ENCODE measurements at regions not wholly inside any gene's neighbourhood (a gene's known extent, or its start where the extent isn't known, plus 50 kb on each side); places are given as distances from the start of the nearest gene placed in this dataset.
"Not testable (repeated sequence)": the region's sequence is repeated elsewhere in the genome, so short reads cannot be mapped to it uniquely, and the experiment has no call there.

DNA sequence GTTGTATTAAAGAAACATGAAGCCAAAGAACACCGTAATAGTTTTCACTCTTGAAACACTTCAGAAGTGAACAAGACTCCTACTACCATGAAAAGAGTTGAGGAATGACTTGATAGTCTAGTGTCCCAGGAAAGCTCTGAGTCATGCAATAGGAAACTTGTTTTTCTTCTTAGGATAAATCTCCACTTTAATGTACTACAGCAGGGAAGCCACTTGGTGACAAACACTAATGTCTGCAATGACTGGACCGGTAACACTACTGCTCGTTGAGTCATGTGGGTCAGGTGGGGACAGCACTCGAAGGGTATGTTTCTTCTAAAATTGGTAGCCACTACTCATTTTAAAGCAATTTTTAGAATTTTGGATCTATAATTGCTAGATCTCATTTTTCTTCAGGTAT is 291.7 kb upstream of the CNTN3 start:
- no peak overlapping the region for H3K4me3 ChIP-seq (ENCODE audit: low read depth, low read length, poor library complexity, severe bottlenecking)
- no peak for TF ChIP-seq EZH2 (IDR thresholded peaks at IDR 0.05; ENCODE audit: borderline replicate concordance, low read depth, low read length, poor library complexity, severe bottlenecking)
- TF ChIP-seq, protein P1, sequence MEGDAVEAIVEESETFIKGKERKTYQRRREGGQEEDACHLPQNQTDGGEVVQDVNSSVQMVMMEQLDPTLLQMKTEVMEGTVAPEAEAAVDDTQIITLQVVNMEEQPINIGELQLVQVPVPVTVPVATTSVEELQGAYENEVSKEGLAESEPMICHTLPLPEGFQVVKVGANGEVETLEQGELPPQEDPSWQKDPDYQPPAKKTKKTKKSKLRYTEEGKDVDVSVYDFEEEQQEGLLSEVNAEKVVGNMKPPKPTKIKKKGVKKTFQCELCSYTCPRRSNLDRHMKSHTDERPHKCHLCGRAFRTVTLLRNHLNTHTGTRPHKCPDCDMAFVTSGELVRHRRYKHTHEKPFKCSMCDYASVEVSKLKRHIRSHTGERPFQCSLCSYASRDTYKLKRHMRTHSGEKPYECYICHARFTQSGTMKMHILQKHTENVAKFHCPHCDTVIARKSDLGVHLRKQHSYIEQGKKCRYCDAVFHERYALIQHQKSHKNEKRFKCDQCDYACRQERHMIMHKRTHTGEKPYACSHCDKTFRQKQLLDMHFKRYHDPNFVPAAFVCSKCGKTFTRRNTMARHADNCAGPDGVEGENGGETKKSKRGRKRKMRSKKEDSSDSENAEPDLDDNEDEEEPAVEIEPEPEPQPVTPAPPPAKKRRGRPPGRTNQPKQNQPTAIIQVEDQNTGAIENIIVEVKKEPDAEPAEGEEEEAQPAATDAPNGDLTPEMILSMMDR (conservative IDR thresholded peaks at IDR 0.05; ENCODE audit: low read depth, low read length): no peak
- H3K9me3 ChIP-seq (ENCODE audit: low read depth, low read length, poor library complexity, severe bottlenecking): no peaks in the 10 kb centered on the region
- H3K27me3 ChIP-seq (replicated peaks; ENCODE audit: insufficient read depth, low read depth, low read length, poor library complexity): no peaks in the 10 kb centered on the region
- ChIA-PET CTCF (no interaction called here), POLR2A (ENCODE audit: low non-redundant PET) (no interaction called here)
- no peak for DNase-seq (ENCODE audit: low spot score)
- H3K27ac ChIP-seq (ENCODE audit: low read depth, low read length, poor library complexity, severe bottlenecking): no peak overlapping the region
- no peaks in the 10 kb centered on the region for H3K36me3 ChIP-seq (ENCODE audit: insufficient read depth, low read length, poor library complexity, severe bottlenecking)
- no peaks in the 10 kb centered on the region for H3K4me1 ChIP-seq (ENCODE audit: insufficient read depth, low read length, poor library complexity, severe bottlenecking)
- BruUV-seq (replicated peaks): no TSS peak
- intact Hi-C loops (cut with micrococcal nuclease; ENCODE audit: unreplicated experiment): no loop called here

DNA sequence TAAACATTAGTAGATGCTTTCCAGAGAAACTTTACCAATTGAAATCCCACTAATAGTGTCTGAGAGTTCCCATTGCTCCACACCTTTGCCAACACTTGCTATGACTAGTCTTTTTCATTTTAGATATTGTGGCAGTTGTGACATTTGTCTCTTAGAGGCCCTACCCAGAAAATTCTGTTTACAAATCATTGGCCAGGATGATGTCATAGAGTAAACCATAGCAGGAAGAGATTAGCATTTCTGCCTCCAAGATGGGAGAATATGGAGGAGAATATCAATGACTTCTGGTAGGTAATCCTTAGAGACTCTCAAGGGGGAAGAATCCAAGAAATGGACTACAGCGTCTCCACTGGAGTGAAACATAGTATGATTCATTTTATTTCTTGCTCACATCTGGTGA is 291.0 kb upstream of the CNTN3 start:
- no TSS peak for BruUV-seq (replicated peaks)
- no peaks in the 10 kb centered on the region for H3K27me3 ChIP-seq (replicated peaks; ENCODE audit: insufficient read depth, low read depth, low read length, poor library complexity)
- no peaks in the 10 kb centered on the region for H3K9me3 ChIP-seq (ENCODE audit: low read depth, low read length, poor library complexity, severe bottlenecking)
- no peak for DNase-seq (ENCODE audit: low spot score)
- TF ChIP-seq, protein P1 (conservative IDR thresholded peaks at IDR 0.05; ENCODE audit: low read depth, low read length): no peak
- TF ChIP-seq EZH2 (IDR thresholded peaks at IDR 0.05; ENCODE audit: borderline replicate concordance, low read depth, low read length, poor library complexity, severe bottlenecking): no peak
- no peak overlapping the region for H3K27ac ChIP-seq (ENCODE audit: low read depth, low read length, poor library complexity, severe bottlenecking)
- ChIA-PET POLR2A (ENCODE audit: low non-redundant PET) (no interaction called here), CTCF (no interaction called here)
- intact Hi-C loops (cut with micrococcal nuclease; ENCODE audit: unreplicated experiment): no loop called here
- no peak overlapping the region for H3K4me3 ChIP-seq (ENCODE audit: low read depth, low read length, poor library complexity, severe bottlenecking)
- no peaks in the 10 kb centered on the region for H3K36me3 ChIP-seq (ENCODE audit: insufficient read depth, low read length, poor library complexity, severe bottlenecking)
- H3K4me1 ChIP-seq (ENCODE audit: insufficient read depth, low read length, poor library complexity, severe bottlenecking): no peaks in the 10 kb centered on the region

DNA sequence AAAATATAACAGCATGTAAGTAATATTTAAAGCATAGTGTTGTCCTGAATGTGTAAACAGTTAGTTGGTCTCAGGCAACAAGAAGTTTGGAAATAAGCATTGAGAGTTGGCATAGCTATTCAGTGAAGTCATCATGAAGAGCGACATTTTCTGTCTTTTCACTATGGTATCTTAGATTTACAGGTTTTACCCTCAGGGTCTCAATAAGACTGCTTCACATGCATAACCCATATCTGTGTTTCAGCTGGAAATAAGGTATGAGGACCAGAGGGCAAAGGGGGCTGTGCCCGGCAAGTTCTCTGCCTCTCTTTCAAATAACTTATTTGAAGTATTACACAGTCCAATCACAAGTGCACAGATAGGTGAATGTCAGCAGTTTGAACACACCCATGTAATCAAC is 290.2 kb upstream of the CNTN3 start:
- CTCF ChIA-PET: no interaction called here

DNA sequence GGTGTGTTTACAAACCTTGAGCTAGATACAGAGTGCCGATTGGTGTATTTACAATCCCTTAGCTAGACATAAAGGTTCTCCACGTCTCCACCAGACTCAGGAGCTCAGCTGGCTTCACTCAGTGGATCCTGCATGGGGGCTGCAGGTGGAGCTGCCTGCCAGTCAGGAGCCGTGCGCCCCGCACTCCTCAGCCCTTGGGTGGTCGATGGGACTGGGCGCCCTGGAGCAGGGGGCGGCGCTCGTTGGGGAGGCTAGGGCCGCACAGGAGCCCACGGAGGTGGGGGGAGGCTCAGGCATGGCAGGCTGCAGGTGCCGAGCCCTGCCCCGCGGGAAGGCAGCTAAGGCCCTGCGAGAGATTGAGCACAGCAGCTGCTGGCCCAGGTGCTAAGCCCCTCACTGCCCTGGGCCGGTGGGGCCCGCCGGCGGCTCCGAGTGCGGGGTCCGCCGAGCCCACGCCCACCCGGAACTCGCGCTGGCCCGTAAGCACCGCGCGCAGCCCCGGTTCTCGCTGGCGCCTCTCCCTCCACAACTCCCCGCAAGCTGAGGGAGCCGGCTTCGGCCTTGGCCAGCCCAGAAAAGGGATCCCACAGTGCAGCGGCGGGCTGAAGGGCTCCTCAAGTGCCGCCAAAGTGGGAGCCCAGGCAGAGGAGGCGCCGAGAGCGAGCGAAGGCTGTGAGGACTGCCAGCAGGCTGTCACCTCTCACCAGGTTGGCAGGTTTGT is 285.5 kb upstream of the CNTN3 start:
- intact Hi-C loops (cut with micrococcal nuclease; ENCODE audit: unreplicated experiment); DNase-seq (ENCODE audit: low spot score); H3K27ac ChIP-seq (ENCODE audit: low read depth, low read length, poor library complexity, severe bottlenecking); H3K4me3 ChIP-seq (ENCODE audit: low read depth, low read length, poor library complexity, severe bottlenecking); H3K9me3 ChIP-seq (ENCODE audit: low read depth, low read length, poor library complexity, severe bottlenecking); H3K27me3 ChIP-seq (replicated peaks; ENCODE audit: insufficient read depth, low read depth, low read length, poor library complexity); CTCF ChIA-PET; H3K36me3 ChIP-seq (ENCODE audit: insufficient read depth, low read length, poor library complexity, severe bottlenecking); BruUV-seq (replicated peaks); POLR2A ChIA-PET (ENCODE audit: low non-redundant PET); H3K4me1 ChIP-seq (ENCODE audit: insufficient read depth, low read length, poor library complexity, severe bottlenecking): not testable (repeated sequence)

More for the DNA sequence above, 290.2 kb upstream of the CNTN3 start:
- Histone ChIP-seq H3K27me3 (replicated peaks; ENCODE audit: insufficient read depth, low read depth, low read length, poor library complexity) (no peaks in the 10 kb centered on the region), H3K27ac (ENCODE audit: low read depth, low read length, poor library complexity, severe bottlenecking) (no peak overlapping the region), H3K4me1 (ENCODE audit: insufficient read depth, low read length, poor library complexity, severe bottlenecking) (no peaks in the 10 kb centered on the region), H3K9me3 (ENCODE audit: low read depth, low read length, poor library complexity, severe bottlenecking) (no peaks in the 10 kb centered on the region), H3K36me3 (ENCODE audit: insufficient read depth, low read length, poor library complexity, severe bottlenecking) (no peaks in the 10 kb centered on the region), H3K4me3 (ENCODE audit: low read depth, low read length, poor library complexity, severe bottlenecking) (no peak overlapping the region)
- POLR2A ChIA-PET (ENCODE audit: low non-redundant PET): no interaction called here
- no peak for DNase-seq (ENCODE audit: low spot score)
- intact Hi-C loops (cut with micrococcal nuclease; ENCODE audit: unreplicated experiment): no loop called here
- TF ChIP-seq EZH2 (IDR thresholded peaks at IDR 0.05; ENCODE audit: borderline replicate concordance, low read depth, low read length, poor library complexity, severe bottlenecking): no peak
- TF ChIP-seq, protein P1 (conservative IDR thresholded peaks at IDR 0.05; ENCODE audit: low read depth, low read length): no peak
- BruUV-seq (replicated peaks): no TSS peak

All from A673 (cell line).